RWPE1 (cell line): ENCODE measurements at regions not wholly inside any gene's neighbourhood (a gene's known extent, or its start where the extent isn't known, plus 50 kb on each side); places are given as distances from the start of the nearest gene placed in this dataset.
"Not testable (repeated sequence)": the region's sequence is repeated elsewhere in the genome, so short reads cannot be mapped to it uniquely, and the experiment has no call there.

Experiments used
- CTCF ChIA-PET: fragments of 350-600 bp; sonication (Branson Sonifier 250); formaldehyde crosslinking; extraction: SDS; loops from one replicate; lab custom pipeline; 2021; lab: Yijun Ruan, JAX
- POLR2A ChIA-PET: fragments of 400-600 bp; formaldehyde crosslinking; extraction: SDS; loops from one replicate; lab custom pipeline; 2020; ENCODE audit warnings: antibody characterized with exemption; ENCODE audit not compliant: low non-redundant PET; lab: Yijun Ruan, JAX
- DNase-seq: peaks from one replicate; pipeline ENCODE4 v3.0.0; 2012; ENCODE audit warnings: low spot score
- H3K27ac ChIP-seq: fragments of 450-650 bp; 2 replicates; pipeline ENCODE4 v1.5.1; 2017
- CTCF ChIP-seq: fragments of 450-650 bp; conservative IDR thresholded peaks from 2 replicates; pipeline ENCODE4 v1.5.1; 2017; ENCODE audit warnings: low read depth, mild to moderate bottlenecking

GRCh38 chr1:88341447-88341846 is 342.6 kb upstream of the PKN2 start:
- no peak for DNase-seq
- ChIA-PET POLR2A (no interaction called here), CTCF (no interaction called here)
- H3K27ac ChIP-seq, result no peak overlapping the region
- TF ChIP-seq CTCF, result no peak

- POLR2A ChIA-PET, CTCF ChIA-PET: not testable (repeated sequence)
Observed at GRCh38 chr1:88342081-88342480, 342.0 kb upstream of the PKN2 start.

GRCh38 chr1:88350648-88351047 is 333.4 kb upstream of the PKN2 start:
- ChIA-PET POLR2A (no interaction called here), CTCF (no interaction called here)
- no peak for DNase-seq
- no peak for TF ChIP-seq CTCF
- H3K27ac ChIP-seq, result no peak overlapping the region

More at GRCh38 chr1:88342081-88342480, 342.0 kb upstream of the PKN2 start:
- not testable (repeated sequence) for H3K27ac ChIP-seq, DNase-seq

- H3K27ac ChIP-seq, result no peak overlapping the region
- CTCF ChIA-PET, result no interaction called here
- no peak for DNase-seq
- TF ChIP-seq CTCF, result no peak
- POLR2A ChIA-PET, result no interaction called here
Observed at GRCh38 chr1:88351960-88352359, 332.1 kb upstream of the PKN2 start.

- DNase-seq, result no peak
- TF ChIP-seq CTCF, result no peak
- CTCF ChIA-PET, result no interaction called here
- POLR2A ChIA-PET, result no interaction called here
- no peak overlapping the region for H3K27ac ChIP-seq
Observed at GRCh38 chr1:88354256-88354655, 329.8 kb upstream of the PKN2 start.

- POLR2A ChIA-PET, result no interaction called here
- CTCF ChIA-PET, result no interaction called here
Observed at GRCh38 chr1:88357729-88358128, 326.3 kb upstream of the PKN2 start.

GRCh38 chr1:88371436-88372023 is 312.5 kb upstream of the PKN2 start:
- ChIA-PET POLR2A (no interaction called here), CTCF (no interaction called here)
- no peak for DNase-seq
- H3K27ac ChIP-seq, result no peak overlapping the region
- no peak for TF ChIP-seq CTCF

More at GRCh38 chr1:88357729-88358128, 326.3 kb upstream of the PKN2 start:
- no peak for DNase-seq
- H3K27ac ChIP-seq, result no peak overlapping the region
- no peak for TF ChIP-seq CTCF
